Skeletal muscle tissue (tissue), 1 donor: ENCODE measurements at regions not wholly inside any gene's neighbourhood (a gene's known extent, or its start where the extent isn't known, plus 50 kb on each side); places are given as distances from the start of the nearest gene placed in this dataset.
A peak's percentile ranks its signal among the peaks of the same experiment; 100 is the strongest.

Experiments used
- small RNA-seq: library from RNA; depleted of rRNA; stranded (forward); fragments of <200 nt; gene quantifications from one replicate; pipeline ENCODE3, GENCODE V24; 2014

Small RNA genes lying in the stretch of these regions (small RNA-seq; reads per million reads assigned to genes)
- 0.86 reads per million, percentile 75 among the genes with 10 or more reads in this experiment for gene RNA5SP528
